ENCODE measurements at regions not wholly inside any gene's neighbourhood (a gene's known extent, or its start where the extent isn't known, plus 50 kb on each side); places are given as distances from the start of the nearest gene placed in this dataset.

DNA sequence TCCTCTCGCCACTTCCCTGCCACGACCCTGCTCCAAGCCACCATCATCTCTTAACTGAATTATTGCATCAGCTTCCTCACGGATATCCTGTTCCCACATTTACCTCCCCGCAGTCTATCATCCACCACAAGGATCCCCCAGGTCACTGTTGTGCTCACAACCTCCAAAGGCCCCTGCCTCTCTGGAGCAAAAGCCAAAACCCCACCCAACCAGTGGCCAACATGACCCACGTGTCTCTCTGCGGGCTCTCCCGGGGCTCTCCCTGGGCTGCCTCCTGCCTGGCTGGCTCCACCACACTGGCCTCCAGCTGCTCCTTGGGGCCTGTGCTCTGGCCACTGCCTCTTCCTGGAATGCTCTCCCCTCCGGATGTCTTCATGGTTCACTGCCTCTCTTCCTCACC, 809.3 kb downstream of the UQCRFS1 start:
- H3K4me1 ChIP-seq: no peaks in the 10 kb centered on the region
- H3K4me3 ChIP-seq: no peak overlapping the region
- no peak for DNase-seq
- intact Hi-C loops (cut with DNase I): no loop called here
- peaks cover 0 to 31% (median 0%) of the 10 kb centered on the region in 3 donors for H3K27me3 ChIP-seq
- H3K36me3 ChIP-seq: no peaks in the 10 kb centered on the region
- no peaks in the 10 kb centered on the region for H3K9me3 ChIP-seq
- H3K27ac ChIP-seq: no peak overlapping the region
- 75 to 89% methylated on average over 8 of the region's 8 CpGs for WGBS, 2 donors
- TF ChIP-seq POLR2A (IDR thresholded peaks at IDR 0.05) (no peak), CTCF (IDR thresholded peaks at IDR 0.05) (no peak), EP300 (IDR thresholded peaks at IDR 0.05) (no peak), POLR2AphosphoS5 (IDR thresholded peaks at IDR 0.05) (no peak)

GRCh38 chr19:28402701-28403290, 810.2 kb downstream of the UQCRFS1 start:
- intact Hi-C loops (cut with DNase I): no loop called here
- WGBS, 2 donors: 83 to 95% methylated on average over 13 of the region's 13 CpGs
- H3K36me3 ChIP-seq: no peaks in the 10 kb centered on the region
- H3K27me3 ChIP-seq: peaks cover 0 to 31% (median 0%) of the 10 kb centered on the region in 3 donors
- H3K4me3 ChIP-seq: no peak overlapping the region
- H3K9me3 ChIP-seq: no peaks in the 10 kb centered on the region
- DNase-seq: no peak
- no peak overlapping the region for H3K27ac ChIP-seq
- H3K4me1 ChIP-seq: no peaks in the 10 kb centered on the region
- TF ChIP-seq CTCF (IDR thresholded peaks at IDR 0.05) (no peak), POLR2AphosphoS5 (IDR thresholded peaks at IDR 0.05) (no peak), POLR2A (IDR thresholded peaks at IDR 0.05) (no peak), EP300 (IDR thresholded peaks at IDR 0.05) (no peak)

DNA sequence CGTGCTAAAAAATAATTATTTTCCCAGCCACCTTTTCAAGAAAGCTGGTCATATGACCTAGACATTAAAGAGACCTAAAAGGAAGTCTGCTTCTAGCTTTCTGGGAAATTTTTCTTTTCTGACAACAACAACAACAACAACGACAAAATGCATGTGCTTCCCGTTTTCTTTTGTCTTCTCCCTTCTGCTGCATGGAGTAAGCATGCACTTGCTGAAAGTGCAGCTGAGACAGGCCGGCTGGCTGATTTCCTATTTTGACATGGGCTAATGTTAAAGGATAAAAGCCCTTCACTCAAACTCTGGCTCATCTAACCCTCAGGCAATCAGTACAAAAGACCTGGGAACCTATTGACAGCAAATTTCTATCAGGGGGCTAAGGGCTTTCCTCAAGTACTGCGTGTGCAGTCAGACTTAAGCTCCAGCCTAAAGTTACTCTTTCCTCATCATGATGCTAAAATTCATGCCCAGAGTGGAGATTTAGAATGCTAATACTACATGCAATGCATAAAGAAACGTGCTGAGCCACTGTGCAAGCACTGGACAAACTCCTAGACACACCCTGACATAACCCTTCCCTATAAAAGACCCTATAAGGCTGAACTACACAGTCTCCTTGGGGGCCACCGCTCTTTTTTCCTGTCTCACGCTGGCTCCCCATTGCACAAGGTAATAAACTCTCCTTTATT, 811.1 kb downstream of the UQCRFS1 start:
- intact Hi-C loops (cut with DNase I): no loop called here
- Histone ChIP-seq H3K4me3 (no peak overlapping the region), H3K36me3 (no peaks in the 10 kb centered on the region), H3K9me3 (no peaks in the 10 kb centered on the region), H3K27me3 (peaks cover 0 to 31% (median 0%) of the 10 kb centered on the region in 3 donors), H3K27ac (no peak overlapping the region), H3K4me1 (no peaks in the 10 kb centered on the region)
- 67 to 79% methylated on average over 8 of the region's 8 CpGs for WGBS, 2 donors
- TF ChIP-seq CTCF (IDR thresholded peaks at IDR 0.05): no peak
- no peak for TF ChIP-seq POLR2A (IDR thresholded peaks at IDR 0.05)
- no peak for TF ChIP-seq POLR2AphosphoS5 (IDR thresholded peaks at IDR 0.05)
- DNase-seq: no peak

GRCh38 chr19:28400953-28401671, 811.8 kb downstream of the UQCRFS1 start:
- Histone ChIP-seq H3K27me3 (peaks cover 0 to 31% (median 0%) of the 10 kb centered on the region in 3 donors), H3K4me3 (no peak overlapping the region)
- intact Hi-C loops (cut with DNase I): no loop called here

More at GRCh38 chr19:28400953-28401671, 811.8 kb downstream of the UQCRFS1 start:
- WGBS, 2 donors: 60 to 75% methylated on average over 5 of the region's 5 CpGs
- H3K36me3 ChIP-seq: no peaks in the 10 kb centered on the region
- H3K9me3 ChIP-seq: no peaks in the 10 kb centered on the region
- no peaks in the 10 kb centered on the region for H3K4me1 ChIP-seq
- no peak overlapping the region for H3K27ac ChIP-seq
- no peak for DNase-seq
- TF ChIP-seq CTCF (IDR thresholded peaks at IDR 0.05): no peak

All from sigmoid colon (tissue), 6 donors.